Tibial artery (tissue), 4 donors: ENCODE measurements at regions not wholly inside any gene's neighbourhood (a gene's known extent, or its start where the extent isn't known, plus 50 kb on each side); places are given as distances from the start of the nearest gene placed in this dataset.

Source experiments
- DNase-seq, 2 donors: peaks; one replicate each; pipeline ENCODE4 v3.0.0-alpha.2; 2019
- H3K27ac ChIP-seq, 2 donors: fragments of 200-600 bp; sonication (generic) in 1 of 2; 1 replicate in 1 of 2; 2 replicates in 1 of 2; pipeline ENCODE4 v1.5.1; 2018 to 2019; ENCODE audit warnings: mild to moderate bottlenecking in 1 of 2
- H3K27me3 ChIP-seq, 2 donors: fragments of 200-600 bp; sonication (generic) in 1 of 2; one replicate each; pipeline versions ENCODE4 v1.5.1 to v1.6.0; 2016 to 2019
- H3K36me3 ChIP-seq, 3 donors: fragments of 200-600 bp; sonication (generic) in 2 of 3; one replicate each; pipeline ENCODE4 v1.5.1; 2016 to 2019; ENCODE audit warnings: mild to moderate bottlenecking in 2 of 3
- H3K4me1 ChIP-seq, 4 donors: fragments of 200-600 bp; sonication (generic) in 2 of 4; 1 replicate in 3 of 4; 2 replicates in 1 of 4; pipeline ENCODE4 v1.5.1; 2016 to 2019
- H3K4me3 ChIP-seq, 2 donors: fragments of 200-600 bp; sonication (generic) in 1 of 2; 1 replicate in 1 of 2; 2 replicates in 1 of 2; pipeline ENCODE4 v1.5.1; 2018 to 2019; ENCODE audit warnings: mild to moderate bottlenecking in 2 of 2
- H3K9me3 ChIP-seq, 3 donors: fragments of 200-600 bp; sonication (generic) in 1 of 3; one replicate each; pipeline ENCODE4 v1.5.1; 2016 to 2019
- CTCF ChIP-seq, 2 experiments: fragments of 200-600 bp in 1 of 2; fragments of 450-650 bp in 1 of 2; IDR thresholded peaks; one replicate each; pipeline ENCODE4 v1.5.1; 2017 to 2019; ENCODE audit warnings: antibody characterized with exemption in 2 of 2, mild to moderate bottlenecking in 1 of 2, moderate library complexity in 1 of 2
- intact Hi-C: fragments of 100-400 bp; cut with DNase I; formaldehyde crosslinking; loops from one replicate; pipeline ENCODE4 v1.15.0; 2023; ENCODE audit warnings: low total_unique reads

GRCh38 chr1:239244084-239244483 is 142.3 kb upstream of the CHRM3 start:
- TF ChIP-seq CTCF (IDR thresholded peaks at IDR 0.05): no peak

GRCh38 chr1:239243006-239243405 is 143.4 kb upstream of the CHRM3 start:
- intact Hi-C loops: no loop called here
- no peak for TF ChIP-seq CTCF (IDR thresholded peaks at IDR 0.05)
- Histone ChIP-seq H3K4me3 (no peak overlapping the region), H3K27ac (no peak overlapping the region), H3K36me3 (no peaks in the 10 kb centered on the region), H3K9me3 (no peaks in the 10 kb centered on the region), H3K27me3 (no peaks in the 10 kb centered on the region), H3K4me1 (no peaks in the 10 kb centered on the region)
- DNase-seq: no peak

More at GRCh38 chr1:239244084-239244483, 142.3 kb upstream of the CHRM3 start:
- intact Hi-C loops: no loop called here
- Histone ChIP-seq H3K36me3 (no peaks in the 10 kb centered on the region), H3K4me3 (no peak overlapping the region), H3K4me1 (no peaks in the 10 kb centered on the region), H3K27ac (no peak overlapping the region), H3K27me3 (no peaks in the 10 kb centered on the region), H3K9me3 (no peaks in the 10 kb centered on the region)
- DNase-seq: no peak

- H3K36me3 ChIP-seq: no peaks in the 10 kb centered on the region
- H3K9me3 ChIP-seq: no peaks in the 10 kb centered on the region
- H3K4me3 ChIP-seq: no peak overlapping the region
- intact Hi-C loops: no loop called here
- no peak for TF ChIP-seq CTCF (IDR thresholded peaks at IDR 0.05)
- DNase-seq: no peak
- no peak overlapping the region for H3K27ac ChIP-seq
- no peaks in the 10 kb centered on the region for H3K27me3 ChIP-seq
- no peaks in the 10 kb centered on the region for H3K4me1 ChIP-seq
Measured at GRCh38 chr1:239242404-239242803, 144.0 kb upstream of the CHRM3 start.

- Histone ChIP-seq H3K9me3 (no peaks in the 10 kb centered on the region), H3K27ac (no peak overlapping the region), H3K27me3 (no peaks in the 10 kb centered on the region), H3K4me3 (no peak overlapping the region), H3K4me1 (no peaks in the 10 kb centered on the region), H3K36me3 (no peaks in the 10 kb centered on the region)
- intact Hi-C loops: no loop called here
- DNase-seq: no peak
- TF ChIP-seq CTCF (IDR thresholded peaks at IDR 0.05): no peak
Measured at GRCh38 chr1:239240736-239241135, 145.6 kb upstream of the CHRM3 start.

GRCh38 chr1:239239529-239239928 is 146.8 kb upstream of the CHRM3 start:
- Histone ChIP-seq H3K27me3 (no peaks in the 10 kb centered on the region), H3K4me3 (no peak overlapping the region), H3K4me1 (no peaks in the 10 kb centered on the region), H3K36me3 (no peaks in the 10 kb centered on the region), H3K9me3 (no peaks in the 10 kb centered on the region), H3K27ac (no peak overlapping the region)
- no peak for TF ChIP-seq CTCF (IDR thresholded peaks at IDR 0.05)
- no peak for DNase-seq
- intact Hi-C loops: no loop called here

GRCh38 chr1:239237912-239238311 is 148.5 kb upstream of the CHRM3 start:
- no peak overlapping the region for H3K4me3 ChIP-seq
- no peaks in the 10 kb centered on the region for H3K9me3 ChIP-seq
- no peak for DNase-seq
- H3K36me3 ChIP-seq: no peaks in the 10 kb centered on the region
- no peaks in the 10 kb centered on the region for H3K27me3 ChIP-seq
- intact Hi-C loops: no loop called here
- TF ChIP-seq CTCF (IDR thresholded peaks at IDR 0.05): no peak
- no peaks in the 10 kb centered on the region for H3K4me1 ChIP-seq
- no peak overlapping the region for H3K27ac ChIP-seq
